Left ventricle myocardium inferior (tissue), 1 donor: ENCODE measurements at regions not wholly inside any gene's neighbourhood (a gene's known extent, or its start where the extent isn't known, plus 50 kb on each side); places are given as distances from the start of the nearest gene placed in this dataset.

Experiments
- DNase-seq: peaks from one replicate; pipeline ENCODE4 v3.0.0-alpha.2; 2020
- H3K27ac ChIP-seq: fragments of 200-600 bp; replicated peaks from 2 replicates; pipeline ENCODE4 v1.8.0; 2021
- H3K27me3 ChIP-seq: fragments of 200-600 bp; 2 replicates; pipeline ENCODE4 v1.8.0; 2021; ENCODE audit warnings: low read depth
- H3K36me3 ChIP-seq: fragments of 200-600 bp; 2 replicates; pipeline ENCODE4 v1.8.0; 2021
- H3K4me1 ChIP-seq: fragments of 200-600 bp; 2 replicates; pipeline ENCODE4 v1.8.0; 2021
- H3K4me3 ChIP-seq: fragments of 200-600 bp; 2 replicates; pipeline ENCODE4 v1.8.0; 2021; ENCODE audit warnings: mild to moderate bottlenecking, moderate library complexity
- H3K9me3 ChIP-seq: fragments of 200-600 bp; replicated peaks from 2 replicates; pipeline ENCODE4 v1.8.0; 2021
- intact Hi-C: fragments of 100-400 bp; cut with micrococcal nuclease; formaldehyde crosslinking; loops from one replicate; pipeline ENCODE4 v1.11.0; 2022
- TF ChIP-seq, protein P1 (sequence below): fragments of 200-600 bp; IDR thresholded peaks from 2 replicates; pipeline ENCODE4 v1.8.0; 2021; ENCODE audit warnings: antibody characterized with exemption, mild to moderate bottlenecking, borderline replicate concordance
- donor health status: DM: no; HTN: yes; CAD: no; lungs with severe emphysema.

DNA sequence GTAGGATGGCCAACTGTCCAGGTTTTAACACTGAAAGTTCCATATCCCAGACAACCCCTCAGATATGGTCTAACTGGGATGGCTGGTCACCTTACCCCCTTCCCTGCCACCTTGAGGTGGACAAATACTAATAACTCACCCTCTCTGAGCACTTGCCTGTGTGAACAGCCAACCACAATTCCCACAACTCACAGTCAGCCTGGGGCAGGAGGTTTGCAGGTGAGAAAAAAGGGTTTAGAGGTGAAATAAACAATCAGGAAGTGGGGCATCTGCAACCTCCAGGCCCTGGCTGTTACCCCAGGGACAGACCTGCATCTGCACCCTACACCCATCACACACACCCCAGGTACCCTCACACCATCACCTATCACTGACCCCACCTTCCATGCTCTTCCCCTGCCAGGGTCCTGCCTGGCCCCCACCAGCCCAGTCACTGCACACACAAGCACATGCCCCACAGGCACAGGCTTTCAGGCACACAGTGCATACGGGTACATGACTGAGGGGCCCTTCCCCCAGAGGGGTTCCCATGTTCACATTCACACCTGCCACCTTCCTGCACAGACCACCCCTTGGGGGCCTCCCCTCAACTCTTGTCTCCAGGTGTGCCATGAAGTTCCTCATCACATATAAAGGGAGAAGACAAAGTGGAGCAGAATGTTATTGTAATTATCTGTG is 679.5 kb downstream of the MATN1 start:
- H3K36me3 ChIP-seq: no peaks in the 10 kb centered on the region

GRCh38 chr1:30043256-30043655 is 680.1 kb downstream of the MATN1 start:
- no peaks in the 10 kb centered on the region for H3K36me3 ChIP-seq
- no peak overlapping the region for H3K27ac ChIP-seq
- no peak for DNase-seq
- TF ChIP-seq, protein P1, sequence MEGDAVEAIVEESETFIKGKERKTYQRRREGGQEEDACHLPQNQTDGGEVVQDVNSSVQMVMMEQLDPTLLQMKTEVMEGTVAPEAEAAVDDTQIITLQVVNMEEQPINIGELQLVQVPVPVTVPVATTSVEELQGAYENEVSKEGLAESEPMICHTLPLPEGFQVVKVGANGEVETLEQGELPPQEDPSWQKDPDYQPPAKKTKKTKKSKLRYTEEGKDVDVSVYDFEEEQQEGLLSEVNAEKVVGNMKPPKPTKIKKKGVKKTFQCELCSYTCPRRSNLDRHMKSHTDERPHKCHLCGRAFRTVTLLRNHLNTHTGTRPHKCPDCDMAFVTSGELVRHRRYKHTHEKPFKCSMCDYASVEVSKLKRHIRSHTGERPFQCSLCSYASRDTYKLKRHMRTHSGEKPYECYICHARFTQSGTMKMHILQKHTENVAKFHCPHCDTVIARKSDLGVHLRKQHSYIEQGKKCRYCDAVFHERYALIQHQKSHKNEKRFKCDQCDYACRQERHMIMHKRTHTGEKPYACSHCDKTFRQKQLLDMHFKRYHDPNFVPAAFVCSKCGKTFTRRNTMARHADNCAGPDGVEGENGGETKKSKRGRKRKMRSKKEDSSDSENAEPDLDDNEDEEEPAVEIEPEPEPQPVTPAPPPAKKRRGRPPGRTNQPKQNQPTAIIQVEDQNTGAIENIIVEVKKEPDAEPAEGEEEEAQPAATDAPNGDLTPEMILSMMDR: no peak
- peaks cover 22% of the 10 kb centered on the region for H3K27me3 ChIP-seq
- peaks cover 8% of the 10 kb centered on the region for H3K9me3 ChIP-seq
- H3K4me3 ChIP-seq: no peak overlapping the region
- intact Hi-C loops: no loop called here
- no peaks in the 10 kb centered on the region for H3K4me1 ChIP-seq

More for the DNA sequence above, 679.5 kb downstream of the MATN1 start:
- Histone ChIP-seq H3K4me3 (no peak overlapping the region), H3K9me3 (peaks cover 8% of the 10 kb centered on the region), H3K27ac (no peak overlapping the region), H3K4me1 (no peaks in the 10 kb centered on the region), H3K27me3 (peaks cover 22% of the 10 kb centered on the region)
- TF ChIP-seq, protein P1: no peak
- intact Hi-C loops: no loop called here
- no peak for DNase-seq

DNA sequence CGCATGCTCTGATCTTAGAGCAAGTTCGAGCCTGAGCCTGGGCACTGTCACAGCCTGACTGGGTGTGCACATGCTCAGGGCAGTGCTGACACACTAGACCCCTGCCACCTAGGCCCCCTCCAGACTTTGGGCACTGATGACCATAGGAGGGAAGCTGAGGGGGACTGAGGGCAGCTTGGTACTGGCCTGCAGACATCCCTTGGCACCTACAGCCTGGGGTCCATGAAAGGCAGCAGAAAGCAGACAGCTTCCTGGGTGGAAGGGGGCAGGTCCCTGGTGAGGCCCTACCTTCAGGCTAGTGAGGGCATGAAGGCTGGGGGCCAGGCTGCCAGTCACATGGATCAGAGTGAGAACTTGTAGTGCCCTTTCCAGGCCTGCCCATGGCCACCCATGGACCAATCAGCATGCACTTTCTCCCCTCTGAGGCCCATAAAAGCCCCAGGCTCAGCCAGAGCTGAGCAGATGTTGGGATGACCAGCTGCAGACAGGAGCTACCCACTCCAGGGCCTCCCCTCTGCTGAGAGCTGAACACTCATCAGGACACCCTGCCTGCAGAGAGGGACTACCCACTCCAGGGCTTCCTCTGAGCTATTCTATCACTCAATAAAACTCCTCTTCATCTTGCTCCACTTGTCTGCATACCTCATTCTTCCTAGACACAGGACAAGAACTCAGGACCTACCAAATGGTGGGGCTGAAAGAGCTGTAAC is 680.8 kb downstream of the MATN1 start:
- Histone ChIP-seq H3K9me3 (peaks cover 8% of the 10 kb centered on the region), H3K4me1 (no peaks in the 10 kb centered on the region)
- intact Hi-C loops: no loop called here

GRCh38 chr1:30041741-30042437 is 681.5 kb downstream of the MATN1 start:
- intact Hi-C loops: no loop called here
- no peak overlapping the region for H3K4me3 ChIP-seq

More for the DNA sequence above, 680.8 kb downstream of the MATN1 start:
- Histone ChIP-seq H3K27me3 (peaks cover 20% of the 10 kb centered on the region), H3K27ac (no peak overlapping the region), H3K4me3 (no peak overlapping the region), H3K36me3 (no peaks in the 10 kb centered on the region)
- TF ChIP-seq, protein P1: no peak
- no peak for DNase-seq

More at GRCh38 chr1:30041741-30042437, 681.5 kb downstream of the MATN1 start:
- DNase-seq: no peak
- H3K4me1 ChIP-seq: no peaks in the 10 kb centered on the region
- no peaks in the 10 kb centered on the region for H3K36me3 ChIP-seq
- peaks cover 13% of the 10 kb centered on the region for H3K27me3 ChIP-seq
- H3K27ac ChIP-seq: no peak overlapping the region
- TF ChIP-seq, protein P1: no peak
- H3K9me3 ChIP-seq: peaks cover 8% of the 10 kb centered on the region
